Hematopoietic multipotent progenitor cell (in vitro differentiated cells): ENCODE measurements at regions not wholly inside any gene's neighbourhood (a gene's known extent, or its start where the extent isn't known, plus 50 kb on each side); places are given as distances from the start of the nearest gene placed in this dataset.

Experiments used
- DNase-seq, 3 donors: peaks; one replicate each; pipeline ENCODE4 v3.0.0-alpha.2; 2011 to 2015; ENCODE audit warnings: low read depth in 2 of 3, low spot score in 2 of 3

- DNase-seq = no peak
These were observed 153.1 kb downstream of the PCDH17 start for GRCh38 chr13:57784633-57785032.

- no peak for DNase-seq
These were observed 155.7 kb downstream of the PCDH17 start for GRCh38 chr13:57787058-57787791.

- DNase-seq = no peak
These were observed 168.1 kb downstream of the PCDH17 start for GRCh38 chr13:57799624-57800023.

- no peak for DNase-seq
These were observed 182.1 kb downstream of the PCDH17 start for GRCh38 chr13:57813651-57814050.

- DNase-seq = no peak
These were observed 184.1 kb downstream of the PCDH17 start for GRCh38 chr13:57815600-57815999.

- no peak for DNase-seq
These were observed 189.4 kb downstream of the PCDH17 start for GRCh38 chr13:57820924-57821323.

GRCh38 chr13:57823704-57824103 is 192.2 kb downstream of the PCDH17 start:
- DNase-seq = no peak

GRCh38 chr13:57824121-57824520 is 192.6 kb downstream of the PCDH17 start:
- DNase-seq = no peak

GRCh38 chr13:57825066-57825465 is 193.5 kb downstream of the PCDH17 start:
- DNase-seq = no peak

- DNase-seq = no peak
These were observed 198.0 kb downstream of the PCDH17 start for GRCh38 chr13:57829496-57829895.

- DNase-seq = no peak
These were observed 200.6 kb downstream of the PCDH17 start for GRCh38 chr13:57832187-57832586.

GRCh38 chr13:57837801-57838200 is 206.3 kb downstream of the PCDH17 start:
- DNase-seq = no peak

- DNase-seq = no peak
These were observed 212.0 kb downstream of the PCDH17 start for GRCh38 chr13:57843521-57843920.

GRCh38 chr13:57846600-57847173 is 215.1 kb downstream of the PCDH17 start:
- DNase-seq = no peak

GRCh38 chr13:57857945-57858344 is 226.4 kb downstream of the PCDH17 start:
- no peak for DNase-seq

GRCh38 chr13:57858376-57858775 is 226.8 kb downstream of the PCDH17 start:
- DNase-seq = no peak

- no peak for DNase-seq
These were observed 231.3 kb downstream of the PCDH17 start for GRCh38 chr13:57862879-57863278.

- peak in 2 of 3 donors; percentile 0 to 43 for DNase-seq
These were observed 234.2 kb downstream of the PCDH17 start for GRCh38 chr13:57865600-57866294.

- peak in 1 of 3 donors; percentile 54 for DNase-seq
These were observed 243.0 kb downstream of the PCDH17 start for GRCh38 chr13:57874530-57874929.

GRCh38 chr13:57877601-57878000 is 246.1 kb downstream of the PCDH17 start:
- DNase-seq = no peak

GRCh38 chr13:57878291-57878690 is 246.7 kb downstream of the PCDH17 start:
- no peak for DNase-seq

- DNase-seq = no peak
These were observed 265.7 kb downstream of the PCDH17 start for GRCh38 chr13:57897225-57897624.
